SU-DHL-6 (cell line): ENCODE measurements at regions not wholly inside any gene's neighbourhood (a gene's known extent, or its start where the extent isn't known, plus 50 kb on each side); places are given as distances from the start of the nearest gene placed in this dataset.

Experiments used
- H2AFZ ChIP-seq: fragments of 200-600 bp; sonication (generic); 2 replicates; pipeline ENCODE4 v1.6.1; 2014; ENCODE audit warnings: low read depth, mild to moderate bottlenecking, moderate library complexity, mixed read lengths, antibody characterized with exemption, low read length; ENCODE audit not compliant: severe bottlenecking
- H3F3A ChIP-seq: fragments of 200-600 bp; shearing (Covaris generic); 2 replicates; pipeline ENCODE4 v1.6.0; 2016; ENCODE audit warnings: antibody characterized with exemption, mild to moderate bottlenecking; ENCODE audit not compliant: insufficient read depth
- H3K27ac ChIP-seq: fragments of 200-600 bp; sonication (generic); 2 replicates; pipeline ENCODE4 v1.5.1; 2016; ENCODE audit warnings: low read depth, mild to moderate bottlenecking, low read length, moderate library complexity, mixed read lengths
- H3K27me3 ChIP-seq: fragments of 200-600 bp; sonication (generic), shearing (Covaris generic); 2 replicates; pipeline ENCODE4 v1.6.0; 2014; ENCODE audit warnings: mild to moderate bottlenecking, low read length
- H3K36me3 ChIP-seq: fragments of 200-600 bp; sonication (generic); 2 replicates; pipeline ENCODE4 v1.6.1; 2014; ENCODE audit warnings: mild to moderate bottlenecking, low read length, mixed read lengths
- H3K4me2 ChIP-seq: fragments of 300-600, 200-600 bp; shearing (Covaris generic), sonication (generic); 2 replicates; pipeline ENCODE4 v1.6.0; 2014; ENCODE audit warnings: low read length, low read depth, mild to moderate bottlenecking; ENCODE audit not compliant: poor library complexity, severe bottlenecking
- H3K4me3 ChIP-seq: fragments of 200-600 bp; sonication (generic); 2 replicates; pipeline ENCODE4 v1.5.1; 2014; ENCODE audit warnings: antibody characterized with exemption, low read length, mild to moderate bottlenecking, mixed read lengths; ENCODE audit not compliant: insufficient read depth, poor library complexity, severe bottlenecking
- H3K79me2 ChIP-seq: fragments of 200-600 bp; sonication (generic); 2 replicates; pipeline ENCODE4 v1.6.1; 2014; ENCODE audit warnings: mild to moderate bottlenecking, low read length, moderate library complexity; ENCODE audit not compliant: insufficient read depth
- H3K9ac ChIP-seq: fragments of 200-600 bp; sonication (generic); 2 replicates; pipeline ENCODE4 v1.7.0; 2014; ENCODE audit warnings: mild to moderate bottlenecking, low read length
- H3K9me2 ChIP-seq: fragments of 200-600 bp; sonication (generic); replicated peaks from 2 replicates; pipeline ENCODE4 v1.6.1; 2014; ENCODE audit warnings: low read length; ENCODE audit not compliant: insufficient read depth
- H3K9me3 ChIP-seq: fragments of 200-600 bp; sonication (generic); 2 replicates; pipeline ENCODE4 v1.6.1; 2014; ENCODE audit warnings: low read length, mixed read lengths; ENCODE audit not compliant: insufficient read depth
- H4K20me1 ChIP-seq: fragments of 200-600 bp; sonication (generic); 2 replicates; pipeline ENCODE4 v1.6.1; 2014; ENCODE audit warnings: low read depth, mild to moderate bottlenecking, antibody characterized with exemption, low read length, moderate library complexity, mixed read lengths
- EZH2phosphoT487 ChIP-seq: fragments of 200-600 bp; sonication (generic), shearing (Covaris generic); conservative IDR thresholded peaks from 2 replicates; pipeline ENCODE4 v1.6.1; 2018; ENCODE audit warnings: mild to moderate bottlenecking, antibody characterized with exemption, low read length, moderate library complexity, mixed read lengths
- TF ChIP-seq, protein P1 (sequence below): fragments of 200-600 bp; sonication (generic); IDR thresholded peaks from one replicate; pipeline ENCODE4 v1.5.1; 2017; ENCODE audit warnings: antibody characterized with exemption, mild to moderate bottlenecking, low read length, moderate library complexity; ENCODE audit not compliant: insufficient read depth, poor library complexity, severe bottlenecking

DNA sequence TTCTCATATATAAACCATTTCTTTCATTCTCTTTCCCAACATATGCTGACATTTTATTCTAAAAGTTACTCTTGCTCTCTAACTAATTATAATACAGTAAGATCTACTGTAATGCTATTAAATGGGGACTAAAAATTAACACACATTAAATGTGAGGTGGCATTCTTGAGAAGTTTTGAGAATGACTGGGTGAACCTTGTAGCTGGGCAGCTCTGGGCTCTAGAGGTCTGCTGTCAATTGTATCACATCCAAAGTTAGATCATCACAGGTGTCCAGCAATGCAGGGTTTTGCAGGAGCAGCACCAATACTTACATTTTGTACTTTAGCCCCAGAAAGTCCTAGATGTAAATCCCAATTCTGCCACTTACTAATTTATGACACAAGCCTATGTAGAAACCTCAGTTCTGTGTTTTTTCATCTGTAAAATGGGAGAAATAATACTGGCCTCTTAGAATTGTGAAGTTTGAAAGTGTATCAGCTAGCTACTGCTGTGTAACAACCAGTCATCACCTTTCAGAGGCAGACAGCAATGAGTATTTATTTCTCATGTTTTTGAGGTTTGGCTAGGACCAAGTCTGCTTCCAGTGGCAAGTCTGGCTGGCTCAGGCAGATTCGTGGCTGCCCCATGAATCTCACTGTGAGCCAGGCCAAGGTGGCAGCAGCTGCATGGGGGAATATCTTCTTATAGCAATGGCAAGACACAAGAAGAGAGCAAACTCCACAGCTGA, 79.6 kb upstream of the EMX2 start:
- no peak overlapping the region for H3K4me3 ChIP-seq
- H3K27me3 ChIP-seq: no peaks in the 10 kb centered on the region
- no peak overlapping the region for H3K4me2 ChIP-seq
- H3K9me2 ChIP-seq: no peaks in the 10 kb centered on the region
- H3K27ac ChIP-seq: no peak overlapping the region
- H3K79me2 ChIP-seq: no peaks in the 10 kb centered on the region
- H3K9me3 ChIP-seq: no peaks in the 10 kb centered on the region
- H3F3A ChIP-seq: no peaks in the 10 kb centered on the region
- H3K9ac ChIP-seq: no peak overlapping the region
- H3K36me3 ChIP-seq: no peaks in the 10 kb centered on the region
- TF ChIP-seq, protein P1, sequence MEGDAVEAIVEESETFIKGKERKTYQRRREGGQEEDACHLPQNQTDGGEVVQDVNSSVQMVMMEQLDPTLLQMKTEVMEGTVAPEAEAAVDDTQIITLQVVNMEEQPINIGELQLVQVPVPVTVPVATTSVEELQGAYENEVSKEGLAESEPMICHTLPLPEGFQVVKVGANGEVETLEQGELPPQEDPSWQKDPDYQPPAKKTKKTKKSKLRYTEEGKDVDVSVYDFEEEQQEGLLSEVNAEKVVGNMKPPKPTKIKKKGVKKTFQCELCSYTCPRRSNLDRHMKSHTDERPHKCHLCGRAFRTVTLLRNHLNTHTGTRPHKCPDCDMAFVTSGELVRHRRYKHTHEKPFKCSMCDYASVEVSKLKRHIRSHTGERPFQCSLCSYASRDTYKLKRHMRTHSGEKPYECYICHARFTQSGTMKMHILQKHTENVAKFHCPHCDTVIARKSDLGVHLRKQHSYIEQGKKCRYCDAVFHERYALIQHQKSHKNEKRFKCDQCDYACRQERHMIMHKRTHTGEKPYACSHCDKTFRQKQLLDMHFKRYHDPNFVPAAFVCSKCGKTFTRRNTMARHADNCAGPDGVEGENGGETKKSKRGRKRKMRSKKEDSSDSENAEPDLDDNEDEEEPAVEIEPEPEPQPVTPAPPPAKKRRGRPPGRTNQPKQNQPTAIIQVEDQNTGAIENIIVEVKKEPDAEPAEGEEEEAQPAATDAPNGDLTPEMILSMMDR: no peak
- no peak for TF ChIP-seq EZH2phosphoT487
- no peaks in the 10 kb centered on the region for H4K20me1 ChIP-seq
- no peak overlapping the region for H2AFZ ChIP-seq

DNA sequence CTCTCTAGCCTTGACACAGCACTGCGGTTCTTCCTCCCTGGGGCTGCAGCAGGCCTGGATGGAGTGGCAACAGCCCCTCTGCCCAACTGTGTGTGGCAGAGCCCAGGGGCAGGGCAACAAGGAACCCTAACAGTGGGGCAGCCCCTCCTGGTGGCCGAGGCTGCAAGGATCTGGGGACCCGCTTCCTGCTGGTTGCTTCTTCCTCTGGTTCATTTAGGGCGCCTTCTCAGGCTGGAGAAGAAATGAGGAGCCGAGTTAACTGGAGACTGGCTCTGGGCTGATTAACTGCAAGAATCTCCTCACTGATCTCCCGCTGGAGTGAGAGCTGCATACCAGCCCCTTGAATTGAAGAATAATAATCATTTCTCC, 80.1 kb upstream of the EMX2 start:
- Histone ChIP-seq H3K9me3 (no peaks in the 10 kb centered on the region), H3K36me3 (no peaks in the 10 kb centered on the region), H3K79me2 (no peaks in the 10 kb centered on the region), H3K27ac (no peak overlapping the region), H3K27me3 (no peaks in the 10 kb centered on the region), H3K9me2 (no peaks in the 10 kb centered on the region), H4K20me1 (no peaks in the 10 kb centered on the region), H3F3A (no peaks in the 10 kb centered on the region), H3K4me2 (no peak overlapping the region), H2AFZ (no peak overlapping the region), H3K4me3 (no peak overlapping the region), H3K9ac (no peak overlapping the region)
- TF ChIP-seq EZH2phosphoT487: no peak
- TF ChIP-seq, protein P1: no peak

DNA sequence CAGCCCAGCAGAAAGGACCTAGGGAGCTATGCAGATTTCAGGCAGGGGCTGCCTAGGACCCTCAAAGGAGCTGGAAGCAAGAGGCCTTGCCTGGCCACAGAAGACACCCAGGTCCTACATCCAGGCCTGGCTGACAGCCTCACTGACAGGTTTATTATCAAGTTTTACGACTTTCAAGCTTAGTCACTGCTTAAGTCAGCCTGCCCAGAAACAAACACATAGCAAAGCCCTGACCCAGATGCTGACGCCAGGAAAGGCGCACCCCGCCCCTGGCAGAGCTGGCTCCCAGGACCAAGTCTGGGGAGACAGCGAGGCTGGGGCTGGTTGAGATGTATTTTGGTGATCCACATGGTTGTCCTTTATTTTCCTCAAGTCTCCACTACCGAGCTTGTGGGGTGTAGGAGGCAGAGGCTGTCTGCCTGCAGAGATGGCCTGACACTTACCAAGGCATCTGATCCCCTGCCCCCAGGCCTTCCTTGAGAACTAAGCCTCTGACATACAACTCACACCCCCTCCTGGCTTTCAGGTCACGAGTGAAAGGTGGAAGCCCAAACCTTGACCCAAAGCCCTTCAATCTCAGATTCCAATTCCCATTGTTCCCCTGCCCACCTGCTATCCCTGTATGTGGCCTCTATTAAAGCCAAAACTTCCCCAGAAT, 80.7 kb upstream of the EMX2 start:
- H3K27ac ChIP-seq: no peak overlapping the region

More for the DNA sequence above, 80.7 kb upstream of the EMX2 start:
- Histone ChIP-seq H3F3A (no peaks in the 10 kb centered on the region), H3K9me2 (no peaks in the 10 kb centered on the region), H4K20me1 (no peaks in the 10 kb centered on the region), H3K4me2 (no peak overlapping the region), H3K27me3 (no peaks in the 10 kb centered on the region), H3K36me3 (no peaks in the 10 kb centered on the region), H3K4me3 (no peak overlapping the region), H3K79me2 (no peaks in the 10 kb centered on the region), H2AFZ (no peak overlapping the region), H3K9me3 (no peaks in the 10 kb centered on the region), H3K9ac (no peak overlapping the region)
- TF ChIP-seq, protein P1: no peak
- no peak for TF ChIP-seq EZH2phosphoT487
